Calu3 (cell line): ENCODE measurements at regions not wholly inside any gene's neighbourhood (a gene's known extent, or its start where the extent isn't known, plus 50 kb on each side); places are given as distances from the start of the nearest gene placed in this dataset.
"Not testable (repeated sequence)": the region's sequence is repeated elsewhere in the genome, so short reads cannot be mapped to it uniquely, and the experiment has no call there.

ENCODE experiments used
- BruUV-seq: library from RNA; stranded (reverse); fragments of 400-500 nt; replicated peaks from 2 replicates; lab custom pipeline; 2021; lab: Mats Ljungman, UMichigan
- CTCF ChIA-PET: fragments of 300-600 bp; sonication (Branson Sonifier 250); formaldehyde crosslinking; loops from one replicate; lab custom pipeline; 2022; ENCODE audit warnings: antibody characterized with exemption; lab: Charles Lee
- DNase-seq: peaks from one replicate; pipeline ENCODE4 v3.0.0; 2022
- H3K27ac Mint-ChIP-seq: one replicate; pipeline ENCODE4 v1.8.0; 2022; ENCODE audit warnings: mixed read lengths; ENCODE audit not compliant: unreplicated experiment
- H3K27me3 Mint-ChIP-seq: one replicate; pipeline ENCODE4 v1.8.0; 2022; ENCODE audit warnings: mixed read lengths; ENCODE audit not compliant: unreplicated experiment
- H3K36me3 Mint-ChIP-seq: one replicate; pipeline ENCODE4 v1.8.0; 2022; ENCODE audit warnings: mild to moderate bottlenecking, moderate library complexity, mixed read lengths; ENCODE audit not compliant: insufficient read depth, unreplicated experiment
- H3K4me1 Mint-ChIP-seq: one replicate; pipeline ENCODE4 v1.8.0; 2022; ENCODE audit warnings: mild to moderate bottlenecking, low read depth, mixed read lengths; ENCODE audit not compliant: unreplicated experiment
- H3K4me3 Mint-ChIP-seq: one replicate; pipeline ENCODE4 v1.8.0; 2022; ENCODE audit warnings: mild to moderate bottlenecking, low read depth, moderate library complexity, mixed read lengths; ENCODE audit not compliant: unreplicated experiment
- H3K9me3 Mint-ChIP-seq: one replicate; pipeline ENCODE4 v1.8.0; 2022; ENCODE audit warnings: low read depth, mixed read lengths; ENCODE audit not compliant: unreplicated experiment
- CTCF ChIP-seq: fragments of 200-600 bp; IDR thresholded peaks from one replicate; pipeline ENCODE4 v1.8.0; 2022; ENCODE audit warnings: antibody characterized with exemption; ENCODE audit not compliant: unreplicated experiment
- intact Hi-C: fragments of 100-400 bp; cut with micrococcal nuclease; formaldehyde crosslinking; loops from one replicate; pipeline ENCODE4 v1.10.0; 2022; ENCODE audit not compliant: unreplicated experiment

- CTCF ChIA-PET, result no interaction called here
Observed at GRCh38 chr2:147147802-147148201, 697.0 kb upstream of the ACVR2A start.

GRCh38 chr2:147141930-147142329, 702.9 kb upstream of the ACVR2A start:
- no TSS peak for BruUV-seq
- H3K4me1 Mint-ChIP-seq, result no peaks in the 10 kb centered on the region
- intact Hi-C loops, result no loop called here

More at GRCh38 chr2:147147802-147148201, 697.0 kb upstream of the ACVR2A start:
- no peak for DNase-seq
- no TSS peak for BruUV-seq
- no peak overlapping the region for H3K4me3 Mint-ChIP-seq
- intact Hi-C loops, result no loop called here
- no peak overlapping the region for H3K27ac Mint-ChIP-seq
- H3K4me1 Mint-ChIP-seq, result no peaks in the 10 kb centered on the region
- peaks cover 6% of the 10 kb centered on the region for H3K9me3 Mint-ChIP-seq
- no peaks in the 10 kb centered on the region for H3K36me3 Mint-ChIP-seq
- no peaks in the 10 kb centered on the region for H3K27me3 Mint-ChIP-seq
- TF ChIP-seq CTCF, result no peak

GRCh38 chr2:147139732-147140131, 705.1 kb upstream of the ACVR2A start:
- H3K9me3 Mint-ChIP-seq, H3K27me3 Mint-ChIP-seq, intact Hi-C loops, BruUV-seq, H3K4me1 Mint-ChIP-seq, DNase-seq, H3K27ac Mint-ChIP-seq, H3K4me3 Mint-ChIP-seq, H3K36me3 Mint-ChIP-seq: not testable (repeated sequence)
- CTCF ChIA-PET, result interaction anchor here (0.7 kb wide), 1 partner anchor 52 kb away, joined by 3 read pairs; no protein-coding TSS in a partner anchor

More at GRCh38 chr2:147141930-147142329, 702.9 kb upstream of the ACVR2A start:
- H3K27ac Mint-ChIP-seq, result no peak overlapping the region
- CTCF ChIA-PET, result no interaction called here
- no peak for TF ChIP-seq CTCF
- no peaks in the 10 kb centered on the region for H3K27me3 Mint-ChIP-seq
- DNase-seq, result no peak
- no peak overlapping the region for H3K4me3 Mint-ChIP-seq
- no peaks in the 10 kb centered on the region for H3K9me3 Mint-ChIP-seq
- no peaks in the 10 kb centered on the region for H3K36me3 Mint-ChIP-seq

GRCh38 chr2:147137711-147138110, 707.1 kb upstream of the ACVR2A start:
- BruUV-seq, result no TSS peak
- CTCF ChIA-PET, result interaction anchor here (0.5 kb wide), 1 partner anchor 65 kb away, joined by 3 read pairs; no protein-coding TSS in a partner anchor
- Mint-ChIP-seq H3K9me3 (no peaks in the 10 kb centered on the region), H3K4me3 (no peak overlapping the region), H3K36me3 (no peaks in the 10 kb centered on the region), H3K27me3 (no peaks in the 10 kb centered on the region), H3K4me1 (peaks cover 12% of the 10 kb centered on the region), H3K27ac (no peak overlapping the region)
- intact Hi-C loops, result no loop called here
- no peak for TF ChIP-seq CTCF
- DNase-seq, result no peak

GRCh38 chr2:147135376-147135775, 709.5 kb upstream of the ACVR2A start:
- Mint-ChIP-seq H3K27ac (no peak overlapping the region), H3K36me3 (no peaks in the 10 kb centered on the region), H3K27me3 (no peaks in the 10 kb centered on the region), H3K4me3 (no peak overlapping the region), H3K9me3 (no peaks in the 10 kb centered on the region), H3K4me1 (peaks cover 13% of the 10 kb centered on the region)
- no peak for TF ChIP-seq CTCF
- CTCF ChIA-PET, result no interaction called here
- DNase-seq, result no peak
- no TSS peak for BruUV-seq
- intact Hi-C loops, result no loop called here
